Heart right ventricle (tissue), 16 donors: ENCODE measurements at regions not wholly inside any gene's neighbourhood (a gene's known extent, or its start where the extent isn't known, plus 50 kb on each side); places are given as distances from the start of the nearest gene placed in this dataset.

Source experiments
- ATAC-seq, 8 donors: fragments of 200-7000 bp; cut with Tn5 transposase; one replicate each; pipeline ENCODE4 v1.9.1; 2020; ENCODE audit warnings: mild to moderate bottlenecking in 8 of 8, moderate library complexity in 8 of 8, moderate number of reproducible peaks in 1 of 8
- DNase-seq, 2 donors: peaks; one replicate each; pipeline ENCODE4 v3.0.0-alpha.2; 2020
- H3K27ac ChIP-seq, 10 donors: fragments of 200-600 bp; sonication (generic) in 2 of 10; one replicate each; pipeline versions ENCODE4 v1.5.0 to v1.8.0; 2020 to 2022; ENCODE audit warnings: mild to moderate bottlenecking in 3 of 10
- H3K27me3 ChIP-seq, 7 donors: fragments of 200-600 bp; one replicate each; pipeline ENCODE4 v1.8.0; 2021 to 2022; ENCODE audit warnings: mild to moderate bottlenecking in 2 of 7
- H3K36me3 ChIP-seq, 9 donors: fragments of 200-600 bp; sonication (generic) in 1 of 9; one replicate each; pipeline versions ENCODE4 v1.5.0 to v1.8.0; 2020 to 2022; ENCODE audit warnings: mild to moderate bottlenecking in 2 of 9
- H3K4me1 ChIP-seq, 9 donors: fragments of 200-600 bp; sonication (generic) in 1 of 9; one replicate each; pipeline versions ENCODE4 v1.5.0 to v1.8.0; 2020 to 2022; ENCODE audit warnings: mild to moderate bottlenecking in 4 of 9
- H3K4me3 ChIP-seq, 10 donors: fragments of 200-600 bp; sonication (generic) in 2 of 10; one replicate each; pipeline versions ENCODE4 v1.5.0 to v1.8.0; 2020 to 2022; ENCODE audit warnings: mild to moderate bottlenecking in 7 of 10, moderate library complexity in 2 of 10
- H3K9me3 ChIP-seq, 11 donors: fragments of 200-600 bp in 10 of 11; sonication (generic) in 2 of 11; one replicate each; pipeline versions ENCODE4 v1.5.0 to v1.8.0; 2013 to 2022; ENCODE audit warnings: mild to moderate bottlenecking in 2 of 11, control low read depth in 1 of 11, moderate library complexity in 1 of 11
- WGBS, 2 donors: extraction: QIAGEN DNeasy Blood & Tissue Kit; methylation state at CpG; one replicate each; pipeline ENCODE4 v1.1.7; 2013; ENCODE audit warnings: inconsistent platforms in 1 of 2; 5-methylcytosine and 5-hydroxymethylcytosine counted together
- intact Hi-C, 10 donors: fragments of 100-400 bp; cut with DNase I; formaldehyde crosslinking; loops; one replicate each; pipeline versions ENCODE4 v1.11.1 to v1.14.2; 2022
- TF ChIP-seq, protein P1 (sequence below), 9 donors: fragments of 200-600 bp; sonication (generic) in 2 of 9; IDR thresholded peaks; one replicate each; pipeline versions ENCODE4 v1.5.0 to v1.8.0; 2021 to 2022; ENCODE audit warnings: antibody characterized with exemption in 9 of 9, mild to moderate bottlenecking in 5 of 9, moderate library complexity in 1 of 9
- donor health status: Arrhythmogenic right ventricular cardiomyopathy.
- donor health status: ischemic (EF 13 %, LVEDD 7.1; RV severe dilation, severe dysfunction).
- donor health status: healthy with polysubstance abuse.
- donor health status: DM: no; HTN: yes; CAD: no.
- donor health status: DM: no; HTN: no; CAD: no.
- donor health status: ischemic (EF 25% LVEDD 6.9; RV normal size, moderate dysfunction).
- donor health status: ischemic (EF 25% LVEDD 5.7; RV mildly dilated, moderate dysfunction).
- donor health status: healthy.
- donor health status: DM: yes; HTN: yes; CAD: no.
- donor health status: Ischemic cardiomyopathy.
- donor health status: ischemic (EF 35%, LVEDD 5.7; RV mildly dilated, moderate dysfunction).
- donor health status: nonischemic (EF 11% LVEDD 7.7; RV severe dilation, severe dysfunction).
- donor health status: DM: yes; HTN: yes; CAD: no.
- donor health status: PGD.
- donor health status: ischemic (EF 29% LVEDD 5.4; RV normal size, mild dysfunction).
- donor health status: nonischemic (EF 23%, LVEDD 6.1; RV moderate dilation, normal function).

GRCh38 chr10:29765330-29765729 lies 130.6 kb upstream of the SVIL start:
- H3K4me1 ChIP-seq = peaks cover 0 to 5% (median 0%) of the 10 kb centered on the region in 9 donors
- intact Hi-C loops = no loop called here
- DNase-seq (no peak), ATAC-seq (peak in 7 of 8 donors; percentile 20 to 97 (median 93))
- no peaks in the 10 kb centered on the region for H3K36me3 ChIP-seq
- H3K27me3 ChIP-seq = no peaks in the 10 kb centered on the region
- no peaks in the 10 kb centered on the region for H3K9me3 ChIP-seq
- no peak overlapping the region for H3K27ac ChIP-seq
- 42 to 66% methylated on average over 2 of the region's 2 CpGs for WGBS, 2 donors
- no peak overlapping the region for H3K4me3 ChIP-seq
- TF ChIP-seq, protein P1, sequence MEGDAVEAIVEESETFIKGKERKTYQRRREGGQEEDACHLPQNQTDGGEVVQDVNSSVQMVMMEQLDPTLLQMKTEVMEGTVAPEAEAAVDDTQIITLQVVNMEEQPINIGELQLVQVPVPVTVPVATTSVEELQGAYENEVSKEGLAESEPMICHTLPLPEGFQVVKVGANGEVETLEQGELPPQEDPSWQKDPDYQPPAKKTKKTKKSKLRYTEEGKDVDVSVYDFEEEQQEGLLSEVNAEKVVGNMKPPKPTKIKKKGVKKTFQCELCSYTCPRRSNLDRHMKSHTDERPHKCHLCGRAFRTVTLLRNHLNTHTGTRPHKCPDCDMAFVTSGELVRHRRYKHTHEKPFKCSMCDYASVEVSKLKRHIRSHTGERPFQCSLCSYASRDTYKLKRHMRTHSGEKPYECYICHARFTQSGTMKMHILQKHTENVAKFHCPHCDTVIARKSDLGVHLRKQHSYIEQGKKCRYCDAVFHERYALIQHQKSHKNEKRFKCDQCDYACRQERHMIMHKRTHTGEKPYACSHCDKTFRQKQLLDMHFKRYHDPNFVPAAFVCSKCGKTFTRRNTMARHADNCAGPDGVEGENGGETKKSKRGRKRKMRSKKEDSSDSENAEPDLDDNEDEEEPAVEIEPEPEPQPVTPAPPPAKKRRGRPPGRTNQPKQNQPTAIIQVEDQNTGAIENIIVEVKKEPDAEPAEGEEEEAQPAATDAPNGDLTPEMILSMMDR (IDR thresholded peaks at IDR 0.05) = no peak

DNA sequence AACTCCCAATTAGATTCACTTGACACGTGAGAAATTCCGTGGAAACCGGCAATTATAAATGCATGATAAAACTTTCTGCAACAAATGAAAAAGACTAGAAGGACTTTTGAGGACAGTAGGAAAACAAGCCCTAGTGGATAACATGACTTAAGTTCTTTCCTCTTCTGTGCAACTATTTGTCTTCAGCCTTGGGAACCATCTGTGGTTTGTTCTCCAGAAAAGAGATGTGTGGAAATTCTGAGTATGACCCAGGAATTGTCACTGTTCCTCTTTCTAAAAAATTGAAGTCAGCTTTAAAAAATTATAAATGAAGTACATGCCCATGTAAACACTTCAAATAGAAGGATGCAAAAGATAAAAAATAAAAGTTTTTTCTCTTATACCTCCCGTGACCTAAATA lies 128.6 kb upstream of the SVIL start:
- no peak for ATAC-seq
- WGBS, 2 donors = 91 to 92% methylated on average over 4 of the region's 4 CpGs
- H3K9me3 ChIP-seq = no peaks in the 10 kb centered on the region
- DNase-seq = no peak
- intact Hi-C loops = no loop called here
- no peaks in the 10 kb centered on the region for H3K36me3 ChIP-seq
- no peak overlapping the region for H3K27ac ChIP-seq
- no peak overlapping the region for H3K4me3 ChIP-seq
- H3K27me3 ChIP-seq = no peaks in the 10 kb centered on the region
- peaks cover 0 to 5% (median 0%) of the 10 kb centered on the region in 9 donors for H3K4me1 ChIP-seq
- TF ChIP-seq, protein P1 (IDR thresholded peaks at IDR 0.05) = no peak

GRCh38 chr10:29761916-29762315 lies 127.1 kb upstream of the SVIL start:
- no peak for ATAC-seq
- Histone ChIP-seq H3K36me3 (no peaks in the 10 kb centered on the region), H3K4me1 (peaks cover 0 to 6% (median 0%) of the 10 kb centered on the region in 9 donors), H3K9me3 (no peaks in the 10 kb centered on the region), H3K4me3 (no peak overlapping the region), H3K27ac (no peak overlapping the region), H3K27me3 (no peaks in the 10 kb centered on the region)
- TF ChIP-seq, protein P1 (IDR thresholded peaks at IDR 0.05) = no peak
- 87 to 92% methylated on average over 5 of the region's 5 CpGs for WGBS, 2 donors
- intact Hi-C loops = no loop called here
- no peak for DNase-seq

DNA sequence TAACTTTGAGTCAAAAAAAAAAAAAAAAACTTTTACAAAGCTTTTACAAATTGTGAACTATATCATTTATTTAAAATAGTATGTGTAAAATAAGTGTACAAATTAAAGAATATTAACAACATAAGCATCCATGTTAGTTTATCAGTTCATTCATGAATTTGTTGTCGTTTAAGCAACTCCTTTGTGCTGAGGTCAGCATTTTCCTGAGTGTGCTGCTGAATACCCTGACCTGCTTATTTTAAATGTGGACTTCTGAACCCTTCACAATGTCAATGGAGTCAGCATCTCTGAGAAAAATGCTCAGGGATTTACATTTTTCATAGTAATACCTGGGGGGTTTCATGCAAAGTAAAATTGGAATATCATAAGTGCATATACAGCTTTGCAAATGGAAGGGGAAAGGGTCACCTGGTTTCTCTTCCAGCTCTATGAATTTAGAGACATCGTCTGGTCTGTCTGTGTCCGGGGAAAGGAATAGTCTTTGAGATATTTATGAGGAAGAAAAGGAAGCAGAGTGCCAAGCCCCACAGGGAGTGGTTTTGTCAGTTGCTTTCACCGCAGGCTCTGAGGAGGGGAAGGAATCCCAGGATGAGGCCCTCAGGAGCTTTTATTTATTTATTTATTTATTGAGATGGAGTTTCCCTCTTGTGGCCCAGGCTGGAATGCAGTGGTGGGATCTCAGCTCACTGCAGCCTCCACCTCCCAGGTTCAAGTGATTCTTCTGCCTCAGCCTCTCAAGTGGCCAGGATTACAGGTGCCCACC lies 125.5 kb upstream of the SVIL start:
- 85 to 86% methylated on average over 4 of the region's 4 CpGs for WGBS, 2 donors

More for the DNA sequence above, 125.5 kb upstream of the SVIL start:
- TF ChIP-seq, protein P1 (IDR thresholded peaks at IDR 0.05) = no peak
- DNase-seq (no peak), ATAC-seq (no peak)
- Histone ChIP-seq H3K9me3 (no peaks in the 10 kb centered on the region), H3K36me3 (no peaks in the 10 kb centered on the region), H3K27me3 (no peaks in the 10 kb centered on the region), H3K4me1 (peaks cover 0 to 6% (median 0%) of the 10 kb centered on the region in 9 donors), H3K4me3 (no peak overlapping the region), H3K27ac (no peak overlapping the region)
- intact Hi-C loops = no loop called here
